Transverse colon (tissue), 3 donors: ENCODE measurements at regions not wholly inside any gene's neighbourhood (a gene's known extent, or its start where the extent isn't known, plus 50 kb on each side); places are given as distances from the start of the nearest gene placed in this dataset.

Source experiments
- EP300 ChIP-seq: sonication (generic); formaldehyde crosslinking; IDR thresholded peaks from one replicate; pipeline ENCODE4 v1.6.1; 2017; ENCODE audit warnings: antibody characterized with exemption, low read depth
- POLR2A ChIP-seq: fragments of 450-650 bp; IDR thresholded peaks from one replicate; pipeline ENCODE4 v1.6.1; 2016; ENCODE audit warnings: antibody characterized with exemption, mild to moderate bottlenecking, moderate library complexity
- TF ChIP-seq, protein P1 (sequence below), 5 experiments: fragments of 200-600 bp in 3 of 5; fragments of 450-650 bp in 2 of 5; sonication (generic) in 3 of 5; IDR thresholded peaks; 1 replicate in 2 of 5; 2 replicates in 3 of 5; pipeline ENCODE4 v1.5.1; 2016 to 2017; ENCODE audit warnings: antibody characterized with exemption in 5 of 5, inconsistent platforms in 3 of 5, mild to moderate bottlenecking in 2 of 5, moderate library complexity in 1 of 5

DNA sequence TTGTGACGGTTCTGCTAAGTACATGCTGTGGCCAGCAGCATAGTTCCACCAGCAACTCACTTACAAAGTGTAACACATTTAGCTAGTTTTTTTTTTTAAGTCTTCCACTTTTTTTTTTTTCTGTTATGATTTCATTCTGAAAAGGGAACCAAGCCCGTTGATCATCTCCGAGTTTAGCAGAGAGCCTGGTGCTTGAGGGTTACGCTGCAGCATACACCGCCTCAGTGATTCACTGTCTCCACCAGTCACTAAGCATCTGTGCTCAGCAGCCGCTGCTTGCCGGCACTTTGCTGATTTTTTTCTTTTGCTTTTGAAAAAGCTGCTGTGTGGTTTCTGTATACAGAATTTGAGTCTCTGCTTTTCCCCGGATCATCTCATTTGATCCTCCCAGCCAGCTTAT lies 194.5 kb upstream of the CDH13 start:
- TF ChIP-seq POLR2A: no peak
- TF ChIP-seq, protein P1, sequence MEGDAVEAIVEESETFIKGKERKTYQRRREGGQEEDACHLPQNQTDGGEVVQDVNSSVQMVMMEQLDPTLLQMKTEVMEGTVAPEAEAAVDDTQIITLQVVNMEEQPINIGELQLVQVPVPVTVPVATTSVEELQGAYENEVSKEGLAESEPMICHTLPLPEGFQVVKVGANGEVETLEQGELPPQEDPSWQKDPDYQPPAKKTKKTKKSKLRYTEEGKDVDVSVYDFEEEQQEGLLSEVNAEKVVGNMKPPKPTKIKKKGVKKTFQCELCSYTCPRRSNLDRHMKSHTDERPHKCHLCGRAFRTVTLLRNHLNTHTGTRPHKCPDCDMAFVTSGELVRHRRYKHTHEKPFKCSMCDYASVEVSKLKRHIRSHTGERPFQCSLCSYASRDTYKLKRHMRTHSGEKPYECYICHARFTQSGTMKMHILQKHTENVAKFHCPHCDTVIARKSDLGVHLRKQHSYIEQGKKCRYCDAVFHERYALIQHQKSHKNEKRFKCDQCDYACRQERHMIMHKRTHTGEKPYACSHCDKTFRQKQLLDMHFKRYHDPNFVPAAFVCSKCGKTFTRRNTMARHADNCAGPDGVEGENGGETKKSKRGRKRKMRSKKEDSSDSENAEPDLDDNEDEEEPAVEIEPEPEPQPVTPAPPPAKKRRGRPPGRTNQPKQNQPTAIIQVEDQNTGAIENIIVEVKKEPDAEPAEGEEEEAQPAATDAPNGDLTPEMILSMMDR (IDR thresholded peaks at IDR 0.05): no peak
- TF ChIP-seq EP300: no peak
